ENCODE measurements at regions not wholly inside any gene's neighbourhood (a gene's known extent, or its start where the extent isn't known, plus 50 kb on each side); places are given as distances from the start of the nearest gene placed in this dataset.
A peak's percentile ranks its signal among the peaks of the same experiment; 100 is the strongest.
"Not testable (repeated sequence)": the region's sequence is repeated elsewhere in the genome, so short reads cannot be mapped to it uniquely, and the experiment has no call there.

DNA sequence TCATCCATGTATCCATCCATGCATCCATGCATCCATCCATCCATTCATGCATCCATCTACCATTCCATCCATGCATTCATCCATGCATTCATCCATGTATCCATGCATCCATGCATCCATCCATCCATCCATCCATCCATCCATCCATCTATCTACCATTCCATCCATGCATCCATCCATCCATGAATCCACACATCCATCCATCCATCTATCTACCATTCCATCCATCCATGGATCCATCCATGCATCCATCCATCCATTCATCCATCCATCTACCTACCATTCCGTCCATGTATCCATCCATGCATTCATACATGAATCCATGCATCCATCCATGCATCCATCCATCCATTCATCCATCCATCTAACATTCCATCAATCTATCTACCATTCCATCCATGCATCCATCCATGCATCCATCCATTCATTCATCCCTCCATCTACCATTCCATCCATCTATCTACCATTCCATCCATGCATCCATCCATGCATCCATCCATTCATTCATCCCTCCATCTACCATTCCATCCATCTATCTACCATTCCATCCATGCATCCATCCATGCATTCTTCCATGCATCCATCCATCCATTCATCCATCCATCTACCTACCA, 257.2 kb downstream of the CRLF2 start:
- not testable (repeated sequence) for DNase-seq (ENCODE audit: low spot score)

DNA sequence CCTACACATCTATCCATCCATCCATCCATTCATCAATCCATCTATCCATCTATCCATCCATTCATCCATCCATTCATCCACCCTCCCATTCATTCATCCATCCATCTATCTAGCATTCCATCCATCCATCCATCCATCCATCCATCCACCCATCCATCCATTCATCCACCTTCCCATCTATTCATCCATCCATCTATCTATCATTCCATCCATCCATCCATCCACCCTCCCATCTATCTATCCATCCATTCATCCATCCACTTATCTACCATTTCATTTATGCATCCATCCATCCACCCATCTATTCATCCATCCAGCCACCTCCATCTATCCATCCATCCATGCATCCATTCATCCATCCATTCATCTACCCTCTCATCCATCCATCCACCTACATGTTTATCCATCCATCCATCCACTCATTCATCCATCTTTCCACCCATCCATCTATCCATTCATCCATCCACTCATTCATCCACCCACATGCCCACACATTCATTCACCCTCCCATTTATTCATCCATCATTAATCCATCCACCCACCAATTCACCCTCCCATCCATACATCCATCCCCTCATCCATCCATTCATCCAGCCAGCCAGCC, 258.5 kb downstream of the CRLF2 start:
- no peak for DNase-seq (ENCODE audit: low spot score)

DNA sequence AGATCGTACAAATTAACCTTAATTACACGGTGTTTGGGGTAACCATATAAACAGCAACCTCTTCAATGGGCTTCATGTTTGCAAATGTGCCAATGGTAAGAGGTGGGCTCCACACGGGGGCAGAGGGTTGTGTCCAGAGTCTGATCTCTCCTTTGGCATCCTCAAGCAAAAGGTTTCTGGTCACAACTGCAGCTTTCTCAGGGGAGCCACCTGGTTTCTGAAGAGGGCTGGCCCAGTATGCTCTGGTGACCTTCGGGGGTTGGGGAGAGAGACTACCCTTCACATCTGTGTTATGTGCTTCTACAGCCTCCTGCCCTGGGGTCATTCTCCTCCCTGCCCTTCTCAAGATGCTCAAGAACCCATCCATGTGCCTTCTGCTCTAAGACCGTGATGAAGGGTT, 259.6 kb downstream of the CRLF2 start:
- no peak for DNase-seq (ENCODE audit: low spot score)

GRCh38 chrX:947262-947661, 265.2 kb downstream of the CRLF2 start:
- DNase-seq (ENCODE audit: low spot score): not testable (repeated sequence)

DNA sequence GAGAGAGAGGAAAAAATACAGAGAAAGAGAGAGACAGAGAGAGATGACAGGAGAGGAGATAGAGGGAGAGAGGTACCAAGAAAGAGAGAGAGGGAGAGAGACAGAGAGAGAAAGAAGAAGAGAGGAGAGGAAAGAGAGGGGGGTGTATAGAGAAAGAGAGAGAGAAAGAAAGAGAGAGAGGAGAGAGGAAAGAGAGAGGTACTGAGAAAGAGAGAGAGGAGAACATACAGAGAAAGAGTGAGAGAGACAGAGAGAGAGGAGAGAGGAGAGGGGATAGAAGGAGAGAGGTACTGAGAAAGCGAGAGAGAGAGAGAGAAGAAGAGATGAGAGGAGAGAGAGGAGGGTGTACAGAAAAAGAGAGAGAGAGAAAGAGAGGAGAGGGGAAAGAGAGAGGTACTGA, 269.4 kb downstream of the CRLF2 start:
- no peak for DNase-seq (ENCODE audit: low spot score)

GRCh38 chrX:940691-941090, 271.8 kb downstream of the CRLF2 start:
- peak; percentile 2 for DNase-seq (ENCODE audit: low spot score)

- DNase-seq (ENCODE audit: low spot score): no peak
Observed at GRCh38 chrX:936979-937769, 275.3 kb downstream of the CRLF2 start.

DNA sequence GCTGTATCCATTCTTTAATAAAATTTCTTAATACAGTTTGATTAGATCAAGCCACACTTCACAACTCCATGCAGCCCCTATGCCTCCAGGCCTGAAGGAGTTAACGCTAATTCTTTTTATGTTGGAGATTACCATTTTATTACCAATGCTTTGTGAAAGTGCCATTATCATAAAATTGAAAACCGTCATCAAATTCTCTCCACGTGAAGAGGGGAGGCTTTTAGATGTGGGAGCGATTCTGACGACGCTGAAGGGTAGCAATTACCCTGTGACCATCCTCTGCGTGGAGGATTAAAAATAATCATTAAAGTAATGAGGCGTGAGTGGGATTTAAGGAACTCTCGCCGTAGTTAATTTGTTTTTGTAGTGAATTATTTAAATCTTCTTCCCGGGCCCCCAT, 278.8 kb downstream of the CRLF2 start:
- DNase-seq (ENCODE audit: low spot score): no peak

GRCh38 chrX:928606-929005, 283.8 kb downstream of the CRLF2 start:
- DNase-seq (ENCODE audit: low spot score): no peak

DNA sequence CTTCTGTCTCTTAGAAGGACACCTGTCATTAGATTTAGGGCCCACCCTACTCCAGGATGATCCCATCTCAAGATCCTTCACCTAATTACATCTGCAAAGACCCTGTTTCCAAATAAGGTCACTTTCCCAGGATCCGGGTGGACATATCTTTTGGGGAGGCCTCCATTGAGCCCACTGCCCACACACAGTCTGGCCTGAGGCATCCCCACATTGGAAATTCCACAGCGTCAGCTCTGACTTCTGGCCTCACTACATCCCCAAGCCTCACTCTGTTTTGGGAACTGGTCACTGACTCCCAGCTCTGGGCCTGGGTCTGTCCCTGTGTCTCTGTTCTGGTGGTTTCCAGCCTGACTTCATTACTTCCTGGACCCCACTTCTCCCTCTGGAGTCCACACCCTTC, 285.5 kb downstream of the CRLF2 start:
- DNase-seq (ENCODE audit: low spot score): no peak

GRCh38 chrX:926070-926469, 286.4 kb downstream of the CRLF2 start:
- DNase-seq (ENCODE audit: low spot score): no peak

DNA sequence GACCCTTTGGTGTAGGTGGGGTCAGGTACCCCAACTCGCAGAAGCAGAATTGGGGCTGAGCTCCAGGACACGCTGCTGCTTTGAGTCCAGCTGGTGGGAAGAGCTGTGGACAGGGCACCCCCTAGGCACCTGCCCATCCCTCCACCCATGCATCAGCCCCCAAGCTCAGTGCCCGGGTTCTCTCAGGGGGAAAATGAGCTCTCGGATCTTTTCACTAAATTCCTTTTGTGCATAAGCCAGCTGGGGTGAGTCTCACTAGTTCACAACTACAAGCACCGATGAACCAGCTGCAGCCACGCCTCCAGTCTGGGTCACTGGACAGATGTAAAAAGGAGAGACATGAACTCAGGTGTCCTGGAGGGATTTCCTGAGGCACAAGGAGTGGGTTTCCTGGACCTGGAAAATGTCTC, 286.8 kb downstream of the CRLF2 start:
- DNase-seq (ENCODE audit: low spot score): no peak

DNA sequence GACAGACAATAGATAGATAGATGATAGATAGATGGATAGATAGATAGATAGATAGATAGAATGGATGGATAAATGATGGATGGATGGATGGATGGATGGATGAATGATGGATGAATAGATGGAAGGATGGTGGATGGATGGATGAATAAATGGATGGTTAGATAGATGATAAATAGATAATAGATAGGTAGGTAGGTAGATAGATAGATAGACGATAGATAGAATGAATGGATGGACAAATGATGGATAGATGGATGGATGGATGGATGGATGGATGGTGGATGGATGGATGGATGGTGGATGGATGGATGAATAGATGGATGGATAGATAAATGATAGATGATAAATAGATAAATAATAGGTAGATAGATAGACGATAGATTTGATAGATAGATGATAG, 287.4 kb downstream of the CRLF2 start:
- no peak for DNase-seq (ENCODE audit: low spot score)

DNA sequence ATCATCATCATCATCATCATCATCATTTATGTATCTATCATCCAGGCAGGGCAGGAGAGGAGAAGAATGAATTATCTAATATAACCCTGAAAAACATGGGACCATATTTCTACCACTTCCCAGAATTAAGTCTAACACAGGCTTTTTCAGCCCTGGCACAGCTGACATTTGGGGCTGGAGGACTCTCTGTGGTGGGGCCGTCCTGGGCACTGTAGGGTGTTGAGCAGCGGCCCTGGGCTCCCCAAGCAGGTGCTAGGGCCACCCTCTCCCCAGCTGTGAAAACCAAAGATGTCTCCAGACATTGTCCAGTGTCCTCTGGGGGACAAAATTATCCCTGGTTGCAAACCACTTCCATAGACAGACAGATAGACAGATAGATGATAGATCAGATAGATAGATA, 288.4 kb downstream of the CRLF2 start:
- DNase-seq (ENCODE audit: low spot score): no peak

DNA sequence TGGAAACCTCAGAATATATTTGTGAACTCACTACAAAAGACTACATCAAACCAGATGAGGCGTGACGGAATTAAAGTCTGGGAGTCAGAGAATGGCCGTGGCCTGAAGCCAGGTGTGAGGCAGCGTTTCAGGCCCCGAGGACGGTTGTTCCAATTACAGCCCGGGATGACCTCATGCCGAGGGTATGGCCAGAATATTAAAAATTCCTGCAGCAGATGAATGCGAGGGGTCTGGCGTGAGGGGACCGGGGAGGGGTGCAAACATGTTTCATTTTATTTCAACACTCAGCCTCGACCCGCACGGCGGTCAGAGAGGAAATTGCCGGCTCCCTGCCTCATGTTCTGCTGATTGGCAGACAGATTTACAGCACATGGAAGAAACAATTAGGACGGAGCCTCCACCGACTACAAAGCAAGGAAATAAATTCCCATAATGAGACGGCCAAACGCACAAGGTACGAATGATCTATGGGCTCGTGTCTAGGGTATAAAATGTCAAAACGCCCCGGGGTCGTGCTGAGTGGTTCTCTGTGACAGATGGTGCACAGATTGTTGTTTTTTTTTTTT, 289.7 kb downstream of the SHOX start:
- peak; percentile 6 for DNase-seq (ENCODE audit: low spot score)

DNA sequence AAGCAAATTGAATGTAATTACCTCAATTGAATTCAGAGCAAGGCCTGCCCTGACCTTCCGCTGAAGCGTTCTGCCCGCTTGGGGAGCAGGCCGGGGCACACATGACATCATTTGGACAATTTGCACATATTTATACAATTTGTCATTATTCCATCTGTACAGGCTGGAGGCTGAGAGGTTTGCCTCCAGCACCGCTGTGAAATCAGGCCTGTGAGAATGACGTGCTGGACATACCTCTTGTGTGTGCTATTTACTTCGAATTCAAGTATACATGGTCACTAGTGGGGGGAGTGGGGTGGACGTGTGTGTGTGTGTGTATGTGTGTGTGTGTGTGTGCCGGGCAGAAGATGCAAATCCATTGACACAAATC, 285.6 kb downstream of the SHOX start:
- DNase-seq (ENCODE audit: low spot score): no peak

DNA sequence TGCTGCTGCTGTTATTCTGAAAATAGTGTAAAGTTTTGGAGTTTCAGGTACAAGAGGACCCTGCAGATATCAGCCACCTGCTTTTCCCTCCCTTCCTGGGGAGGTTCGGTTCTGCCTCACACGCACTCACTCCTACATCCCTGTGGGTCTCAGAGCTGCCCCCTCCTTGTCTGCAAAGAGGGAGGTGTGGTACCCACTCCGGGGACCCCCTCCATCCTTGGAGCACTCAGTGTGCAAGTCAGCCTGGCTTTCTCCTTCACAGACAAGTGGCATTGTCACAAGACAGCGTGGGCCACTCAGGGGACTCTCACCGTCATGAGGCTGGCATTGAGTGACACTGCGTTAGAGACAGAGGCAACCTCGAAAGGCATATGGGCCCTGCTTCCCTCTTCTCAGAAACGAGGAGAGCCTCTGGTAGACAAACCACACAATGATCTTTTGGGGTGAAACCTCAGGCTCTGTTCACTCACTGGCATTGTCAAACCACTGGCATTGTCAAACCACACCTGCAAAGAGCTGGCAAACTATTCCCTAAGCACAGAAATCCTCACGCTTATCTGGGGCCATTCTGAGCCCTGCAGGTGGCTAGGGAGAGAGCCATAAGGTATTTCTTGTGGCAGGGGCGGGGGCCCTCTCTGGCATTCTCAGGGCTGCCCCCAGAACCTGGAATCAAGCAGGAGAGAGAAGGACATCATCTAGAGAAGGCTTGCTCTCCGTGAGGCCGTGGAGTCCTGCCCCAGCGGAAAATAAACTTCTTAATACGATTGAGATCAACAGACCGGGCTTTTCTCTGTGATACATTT, 285.0 kb downstream of the SHOX start:
- no peak for DNase-seq (ENCODE audit: low spot score)

GRCh38 chrX:914206-914605, 283.6 kb downstream of the SHOX start:
- no peak for DNase-seq (ENCODE audit: low spot score)

- DNase-seq (ENCODE audit: low spot score): no peak
Observed at GRCh38 chrX:912677-913076, 282.1 kb downstream of the SHOX start.

DNA sequence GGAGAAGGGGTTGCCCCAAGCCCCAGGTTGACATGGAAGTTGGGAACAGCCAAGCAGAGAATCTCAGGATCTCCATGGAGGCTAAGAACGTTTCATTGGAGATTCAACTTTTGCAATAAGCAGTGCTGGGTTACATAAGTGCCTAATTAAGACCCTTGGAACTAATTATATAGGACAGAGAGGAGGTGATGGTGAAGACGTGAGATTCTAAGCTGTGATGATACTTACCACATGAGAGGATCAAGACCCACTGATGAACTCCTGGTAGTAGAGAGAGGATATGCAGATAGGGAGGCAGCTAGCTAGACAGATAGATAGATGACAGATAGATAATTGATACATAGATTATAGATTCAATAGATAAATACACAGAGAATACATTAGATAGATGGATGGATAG, 278.5 kb downstream of the SHOX start:
- not testable (repeated sequence) for DNase-seq (ENCODE audit: low spot score)

- DNase-seq (ENCODE audit: low spot score): no peak
Observed at GRCh38 chrX:906586-906985, 276.0 kb downstream of the SHOX start.

Data from mucosa of gallbladder (tissue), 1 donor.